Panc1 (cell line): ENCODE measurements at regions not wholly inside any gene's neighbourhood (a gene's known extent, or its start where the extent isn't known, plus 50 kb on each side); places are given as distances from the start of the nearest gene placed in this dataset.

Source experiments
- ATAC-seq: fragments of 200-7000 bp; cut with Tn5 transposase; 2 replicates; pipeline ENCODE4 v1.9.1; 2020; ENCODE audit warnings: mild to moderate bottlenecking, moderate library complexity
- BruUV-seq: library from RNA; stranded (reverse); fragments of 400-500 nt; replicated peaks from 2 replicates; lab custom pipeline; 2021; lab: Mats Ljungman, UMichigan
- CTCF ChIA-PET: fragments of 300-600 bp; sonication (Branson Sonifier 250); formaldehyde crosslinking; loops from one replicate; lab custom pipeline; 2022; ENCODE audit warnings: antibody characterized with exemption; lab: Charles Lee
- POLR2A ChIA-PET: fragments of 300-600 bp; sonication (Branson Sonifier 250); formaldehyde crosslinking; loops from one replicate; lab custom pipeline; 2022; ENCODE audit warnings: antibody characterized with exemption; lab: Charles Lee
- DNase-seq: peaks from one replicate; pipeline ENCODE4 v3.0.0-alpha.2; 2010; ENCODE audit warnings: low read depth, low spot score
- H3K27ac ChIP-seq: 2 replicates; pipeline ENCODE4 v1.5.1; 2011; ENCODE audit warnings: mild to moderate bottlenecking, low read length, inconsistent platforms
- H3K27me3 ChIP-seq: fragments of 200-500 bp; sonication (Bioruptor generic); 2 replicates; pipeline ENCODE4 v1.6.0; 2014; ENCODE audit warnings: low read length, inconsistent platforms; ENCODE audit not compliant: control insufficient read depth, insufficient read depth
- H3K36me3 ChIP-seq: fragments of 200-500 bp; sonication (Bioruptor generic); 2 replicates; pipeline ENCODE4 v1.5.1; 2014; ENCODE audit warnings: inconsistent platforms, mild to moderate bottlenecking, low read length, moderate library complexity; ENCODE audit not compliant: control insufficient read depth, insufficient read depth
- H3K4me1 ChIP-seq: 2 replicates; pipeline ENCODE4 v1.5.1; 2011; ENCODE audit warnings: inconsistent platforms, mild to moderate bottlenecking, low read length, moderate library complexity; ENCODE audit not compliant: control insufficient read depth, insufficient read depth
- H3K4me3 ChIP-seq, 2 experiments: 2 replicates each; pipeline ENCODE4 v1.5.1; 2011 to 2012; ENCODE audit warnings: low read depth in 2 of 2, low read length in 2 of 2, mild to moderate bottlenecking in 2 of 2, inconsistent platforms in 1 of 2, moderate library complexity in 1 of 2
- H3K9me3 ChIP-seq: fragments of 200-500 bp; sonication (Bioruptor generic); 2 replicates; pipeline ENCODE4 v1.5.1; 2014; ENCODE audit warnings: low read depth, mild to moderate bottlenecking, inconsistent platforms, low read length, moderate library complexity; ENCODE audit not compliant: control insufficient read depth, insufficient read depth
- CTCF ChIP-seq: fragments of 450-650 bp; IDR thresholded peaks from 2 replicates; pipeline ENCODE4 v1.5.1; 2017; ENCODE audit warnings: mild to moderate bottlenecking
- POLR2AphosphoS5 ChIP-seq: IDR thresholded peaks from 2 replicates; pipeline ENCODE4 v1.6.1; 2012; ENCODE audit warnings: mild to moderate bottlenecking, low read depth, low read length, moderate library complexity
- REST ChIP-seq, 2 experiments: IDR thresholded peaks; 2 replicates each; pipeline ENCODE4 v1.6.1; 2011 to 2012; ENCODE audit warnings: low read depth in 2 of 2, control low read depth in 1 of 2, low read length in 1 of 2, mild to moderate bottlenecking in 1 of 2, moderate library complexity in 1 of 2; ENCODE audit not compliant: insufficient read depth in 1 of 2
- SIN3A ChIP-seq: IDR thresholded peaks from 2 replicates; pipeline ENCODE4 v1.6.1; 2012; ENCODE audit warnings: low read depth, mild to moderate bottlenecking, low read length, moderate library complexity, borderline replicate concordance; ENCODE audit not compliant: insufficient read depth
- TCF7L2 ChIP-seq: IDR thresholded peaks from 2 replicates; pipeline ENCODE4 v1.6.1; 2011; ENCODE audit warnings: mild to moderate bottlenecking, low read depth, low read length, inconsistent platforms
- in situ Hi-C: cut with HindIII; loops from 2 replicates; pipeline ENCODE4 v1.10.0; 2016; ENCODE audit warnings: low sequenced_read_pairs, low pct_unique_long_range_greater_than_20kb
- intact Hi-C: fragments of 100-400 bp; cut with micrococcal nuclease; formaldehyde crosslinking; loops from one replicate; pipeline ENCODE4 v1.10.0; 2022; ENCODE audit not compliant: unreplicated experiment

GRCh38 chr1:69425871-69426270, 141.9 kb upstream of the LRRC7 start:
- TF ChIP-seq POLR2AphosphoS5 (no peak), CTCF (no peak), SIN3A (no peak), REST (IDR thresholded peaks at IDR 0.05; ENCODE audit: insufficient read depth in 1 of 2, low read depth in 2 of 2, low read length in 1 of 2) (no peak), TCF7L2 (no peak)
- no peaks in the 10 kb centered on the region for H3K4me1 ChIP-seq
- no peaks in the 10 kb centered on the region for H3K27me3 ChIP-seq
- ATAC-seq (no peak), DNase-seq (no peak)
- H3K27ac ChIP-seq, result no peak overlapping the region
- no TSS peak for BruUV-seq
- ChIA-PET POLR2A (no interaction called here), CTCF (no interaction called here)
- no peak overlapping the region for H3K4me3 ChIP-seq
- no peaks in the 10 kb centered on the region for H3K36me3 ChIP-seq
- no peaks in the 10 kb centered on the region for H3K9me3 ChIP-seq
- intact Hi-C loops, result no loop called here
- in situ Hi-C loops, result no loop called here

- ChIA-PET CTCF (no interaction called here), POLR2A (no interaction called here)
- Histone ChIP-seq H3K27me3 (no peaks in the 10 kb centered on the region), H3K4me3 (no peak overlapping the region), H3K4me1 (no peaks in the 10 kb centered on the region), H3K9me3 (no peaks in the 10 kb centered on the region), H3K36me3 (no peaks in the 10 kb centered on the region), H3K27ac (no peak overlapping the region)
- in situ Hi-C loops (no loop called here), intact Hi-C loops (no loop called here)
- ATAC-seq, result no peak
- TF ChIP-seq SIN3A (no peak), TCF7L2 (no peak), CTCF (no peak), REST (IDR thresholded peaks at IDR 0.05; ENCODE audit: insufficient read depth in 1 of 2, low read depth in 2 of 2, low read length in 1 of 2) (no peak), POLR2AphosphoS5 (no peak)
- no TSS peak for BruUV-seq
- DNase-seq, result no peak
These were observed 141.3 kb upstream of the LRRC7 start for GRCh38 chr1:69426401-69426800.
